Astrocyte of the cerebellum (primary cell): ENCODE measurements at regions not wholly inside any gene's neighbourhood (a gene's known extent, or its start where the extent isn't known, plus 50 kb on each side); places are given as distances from the start of the nearest gene placed in this dataset.

Experiments used
- DNase-seq: peaks from one replicate; pipeline ENCODE4 v3.0.0-alpha.2; 2011; ENCODE audit warnings: low read depth
- H3K4me3 ChIP-seq: 2 replicates; pipeline ENCODE4 v1.5.1; 2011; ENCODE audit warnings: mild to moderate bottlenecking, low read depth, low read length, moderate library complexity
- CTCF ChIP-seq: IDR thresholded peaks from 2 replicates; pipeline ENCODE4 v1.5.1; 2012; ENCODE audit warnings: low read length, low read depth, moderate library complexity, mild to moderate bottlenecking; ENCODE audit errors: missing control alignments
- in situ Hi-C: cut with HindIII; loops from 2 replicates; pipeline ENCODE4 v1.10.0; 2017; ENCODE audit warnings: low sequenced_read_pairs

GRCh38 chr1:54459726-54460191 is 53.6 kb upstream of the SSBP3 start:
- in situ Hi-C loops: no loop called here
- no peak for TF ChIP-seq CTCF
- no peak overlapping the region for H3K4me3 ChIP-seq
- no peak for DNase-seq

GRCh38 chr1:54459140-54459539 is 52.9 kb upstream of the SSBP3 start:
- H3K4me3 ChIP-seq: no peak overlapping the region
- in situ Hi-C loops: no loop called here
- DNase-seq: no peak
- TF ChIP-seq CTCF: no peak

GRCh38 chr1:54456921-54457529 is 50.8 kb upstream of the SSBP3 start:
- DNase-seq: no peak
- in situ Hi-C loops: no loop called here
- no peak overlapping the region for H3K4me3 ChIP-seq
- no peak for TF ChIP-seq CTCF

- in situ Hi-C loops: no loop called here
- no peak overlapping the region for H3K4me3 ChIP-seq
- TF ChIP-seq CTCF: no peak
- no peak for DNase-seq
Measured at GRCh38 chr1:54456361-54456760, 50.2 kb upstream of the SSBP3 start.
